Epidermal melanocyte (primary cell): ENCODE measurements at regions not wholly inside any gene's neighbourhood (a gene's known extent, or its start where the extent isn't known, plus 50 kb on each side); places are given as distances from the start of the nearest gene placed in this dataset.

Experiments used
- DNase-seq: peaks from one replicate; pipeline ENCODE4 v3.0.0; 2011; ENCODE audit warnings: low spot score; ENCODE audit not compliant: insufficient read length

DNA sequence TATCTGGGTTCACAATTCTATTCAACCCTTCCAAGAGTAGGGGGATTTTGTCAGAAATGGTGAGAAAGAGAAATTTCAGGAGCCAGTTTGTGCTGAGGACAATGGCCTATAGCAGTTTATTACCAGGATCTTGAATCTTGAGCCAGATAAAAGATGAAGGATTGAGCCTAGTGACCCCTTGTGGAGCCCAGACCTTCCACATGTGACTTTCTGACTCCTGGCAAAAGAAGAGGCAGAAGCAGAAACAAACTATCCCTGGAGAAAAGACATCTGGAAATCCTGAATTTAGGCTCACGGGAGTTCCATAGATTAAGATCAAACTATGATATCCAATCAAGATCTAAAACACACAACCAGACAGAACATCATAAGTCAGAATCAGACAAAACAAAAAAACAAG is 60.9 kb upstream of the CHRM2 start:
- DNase-seq, result no peak

DNA sequence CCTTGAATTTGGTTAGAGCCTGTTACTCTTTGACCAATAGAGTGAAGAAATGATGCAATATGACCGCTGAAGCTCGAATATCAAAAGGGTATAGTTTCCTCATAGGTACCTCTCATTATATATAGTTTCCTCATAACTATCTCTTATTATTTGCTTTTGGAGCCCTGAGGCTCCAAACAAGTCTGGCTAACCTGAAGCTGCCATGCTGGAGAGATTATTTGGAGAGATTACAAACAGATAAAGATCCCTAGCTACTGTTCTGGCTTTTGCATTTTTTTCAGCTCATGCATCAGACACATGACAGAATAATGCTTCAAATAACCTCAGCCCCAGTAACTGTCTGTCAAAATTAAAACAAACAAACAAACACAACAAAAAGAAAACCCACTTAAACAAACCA is 65.4 kb upstream of the CHRM2 start:
- DNase-seq, result no peak

DNA sequence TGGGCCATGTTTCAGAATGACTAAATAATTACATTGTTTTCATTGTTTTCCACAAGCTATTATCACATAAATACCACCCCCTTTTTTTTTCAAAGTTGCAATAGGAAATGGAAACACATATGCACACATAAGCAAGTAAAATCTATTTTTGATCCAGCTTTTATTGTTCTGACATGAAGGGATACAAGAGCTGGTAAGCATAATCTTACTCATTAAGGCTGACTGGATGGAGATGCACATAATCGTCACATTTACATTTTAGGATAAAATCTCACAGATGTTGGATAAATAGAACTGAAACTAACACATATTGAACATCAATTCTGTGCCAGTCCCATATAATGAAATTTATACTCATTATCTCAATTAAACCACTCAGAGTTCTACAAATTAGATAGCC is 84.5 kb upstream of the CHRM2 start:
- DNase-seq, result no peak

DNA sequence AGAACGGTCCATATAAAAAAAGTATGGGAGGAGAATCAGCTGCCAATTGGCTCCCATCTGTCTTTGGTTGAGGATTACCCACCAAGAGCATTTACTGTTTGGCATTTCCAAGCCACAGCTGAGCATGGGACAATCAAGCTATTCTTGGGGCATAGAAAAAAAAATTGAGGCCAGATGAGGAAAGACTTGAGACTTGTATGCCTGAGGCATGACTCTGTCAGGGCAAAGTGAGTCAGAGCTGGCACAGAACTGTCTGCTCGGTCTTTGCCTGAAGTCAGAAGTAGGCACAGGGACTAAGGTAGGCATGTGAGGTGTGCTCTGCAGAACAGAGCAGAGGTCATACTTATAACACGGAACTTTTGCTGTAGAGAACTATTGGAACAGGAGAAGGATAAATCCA is 126.5 kb upstream of the CHRM2 start:
- DNase-seq, result no peak

DNA sequence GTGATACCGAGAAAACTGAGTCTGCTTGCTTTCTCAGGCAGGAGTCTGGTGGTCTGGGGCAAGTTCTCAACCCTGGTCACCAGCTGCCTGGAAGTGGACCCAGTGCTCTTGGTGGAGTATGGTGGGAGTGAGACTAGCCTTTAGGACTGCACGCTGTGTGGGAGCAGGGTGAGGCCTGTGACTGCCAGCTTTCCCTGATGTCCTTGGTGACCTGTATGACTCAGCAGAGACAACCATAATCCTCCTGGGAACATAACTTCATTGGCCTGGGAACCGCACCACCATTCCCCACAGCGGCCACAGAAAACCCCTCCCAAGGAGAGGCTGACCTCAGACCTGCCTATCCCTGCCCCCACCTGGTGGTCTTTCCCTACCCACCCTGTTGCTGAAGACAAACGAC is 139.5 kb upstream of the CHRM2 start:
- DNase-seq, result no peak

DNA sequence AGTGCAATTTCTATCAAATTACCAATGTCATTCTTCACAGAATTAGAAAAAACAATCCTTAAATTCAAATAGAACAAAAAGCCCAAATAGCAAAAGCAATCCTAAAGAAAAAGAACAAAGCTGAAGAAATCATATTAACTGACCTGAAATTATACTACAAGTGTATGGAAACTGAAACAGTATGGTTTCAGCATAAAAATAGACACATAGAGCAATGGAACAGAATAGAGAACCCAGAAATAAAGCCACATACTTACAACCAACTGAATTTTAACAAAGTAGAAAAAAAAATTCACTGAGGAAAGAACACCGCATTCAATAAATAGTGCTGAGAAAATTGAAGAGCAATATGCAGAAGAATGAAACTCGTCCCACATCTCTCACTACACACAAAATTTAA is 142.0 kb upstream of the CHRM2 start:
- DNase-seq, result no peak

DNA sequence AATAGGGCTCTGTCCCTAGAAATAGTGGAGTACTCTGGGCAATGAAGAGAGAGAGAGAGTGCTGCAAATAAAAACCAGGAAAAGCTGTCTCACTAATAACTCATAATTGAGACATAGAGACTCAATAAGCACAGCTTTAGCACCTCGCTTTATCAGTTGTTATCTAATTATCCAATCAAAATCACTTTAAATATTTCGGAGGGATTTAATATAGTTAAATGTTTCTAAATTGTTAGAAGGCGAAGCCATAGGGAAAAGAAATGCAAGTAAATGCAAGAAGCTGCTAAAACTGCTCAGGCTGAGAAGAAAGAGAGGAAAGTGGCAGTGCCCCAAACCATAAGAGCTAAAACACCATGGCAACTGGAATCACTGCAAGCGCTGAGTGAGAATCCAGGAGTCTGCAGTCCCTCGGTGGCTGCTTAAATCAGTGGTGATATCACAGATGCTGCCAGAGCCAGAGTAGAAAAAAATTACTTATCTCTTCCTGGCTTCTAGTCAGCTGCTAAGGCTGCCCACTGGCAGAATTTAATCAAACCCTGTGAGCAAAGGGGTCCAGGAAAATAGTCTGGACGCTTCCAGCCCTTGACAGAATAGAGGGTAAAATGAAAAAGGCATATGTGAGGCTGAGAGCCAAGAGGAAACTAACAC is 150.4 kb upstream of the CHRM2 start:
- no peak for DNase-seq

DNA sequence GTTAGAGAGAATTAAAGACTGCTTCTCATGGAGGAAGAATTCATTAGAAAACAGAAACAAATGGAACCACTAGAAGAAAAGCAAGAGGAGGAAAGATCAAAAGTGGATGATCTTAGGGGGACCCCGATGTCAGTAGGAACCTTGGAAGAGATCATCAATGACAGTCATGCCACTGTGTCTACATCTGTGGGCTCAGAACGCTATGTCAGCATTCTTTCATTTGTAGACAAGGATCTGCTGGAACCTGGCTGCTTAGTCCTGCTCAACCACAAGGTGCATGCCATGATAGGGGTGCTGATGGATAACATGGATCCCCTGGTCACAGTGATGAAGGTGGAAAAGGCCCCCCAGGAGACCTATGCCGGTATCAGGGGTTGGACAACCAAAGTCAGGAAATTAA is 154.4 kb upstream of the CHRM2 start:
- DNase-seq, result no peak

DNA sequence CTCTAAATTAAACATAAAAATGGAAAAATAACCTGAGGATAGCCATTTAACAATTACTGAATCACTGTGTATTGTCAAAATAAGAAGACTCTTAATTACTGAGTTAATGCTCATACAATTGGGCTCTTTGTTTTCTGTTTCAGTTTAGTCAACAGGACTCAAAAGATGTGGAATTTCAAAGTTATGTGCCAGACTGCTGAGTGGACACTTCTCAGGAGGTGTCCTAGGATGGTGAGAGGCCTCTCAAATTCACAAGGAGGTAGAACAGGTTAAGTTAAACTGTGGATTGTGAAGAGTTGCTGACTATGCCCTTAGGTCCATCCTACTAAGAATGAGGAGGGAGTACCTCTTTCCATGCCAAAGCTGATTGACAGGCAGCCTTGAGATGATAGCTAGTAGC is 157.7 kb upstream of the CHRM2 start:
- no peak for DNase-seq

DNA sequence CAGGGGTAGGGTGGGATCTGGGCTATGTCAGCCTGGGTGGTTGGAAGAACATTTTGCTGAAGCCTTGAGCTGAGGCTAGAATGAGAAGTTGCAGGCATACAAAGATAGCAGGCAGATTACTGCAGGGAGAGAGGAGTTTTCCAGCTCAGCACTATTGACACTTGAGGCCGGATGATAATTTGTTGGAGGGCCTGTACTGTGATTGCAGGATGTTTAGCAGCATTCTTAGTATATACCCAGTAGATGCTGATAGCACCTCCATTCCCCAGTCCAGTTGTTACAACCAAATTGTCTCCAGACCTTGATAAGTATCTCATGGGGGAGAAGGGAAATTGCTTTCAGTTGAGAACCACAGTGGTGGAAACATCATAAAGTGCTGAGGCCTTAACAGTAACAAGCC is 158.6 kb upstream of the CHRM2 start:
- DNase-seq, result no peak

DNA sequence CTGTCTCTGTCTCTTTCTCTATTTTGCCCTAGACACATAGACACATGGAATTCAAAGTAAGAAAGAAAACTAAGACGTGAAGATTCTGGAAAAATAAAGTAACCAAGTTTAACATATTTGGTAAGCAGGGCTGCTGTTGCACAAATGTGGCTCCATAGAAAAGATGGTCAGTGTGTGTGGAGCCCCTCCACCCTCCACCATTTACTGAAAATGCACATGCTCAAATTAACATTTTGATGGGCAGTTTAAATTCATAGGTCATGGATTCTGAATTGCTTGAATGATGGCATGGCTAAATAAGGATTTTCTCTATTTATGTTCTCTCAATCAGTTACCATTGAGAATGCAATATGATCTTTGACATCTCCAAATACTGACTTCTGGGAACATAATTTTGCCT is 165.5 kb upstream of the CHRM2 start:
- DNase-seq, result no peak

DNA sequence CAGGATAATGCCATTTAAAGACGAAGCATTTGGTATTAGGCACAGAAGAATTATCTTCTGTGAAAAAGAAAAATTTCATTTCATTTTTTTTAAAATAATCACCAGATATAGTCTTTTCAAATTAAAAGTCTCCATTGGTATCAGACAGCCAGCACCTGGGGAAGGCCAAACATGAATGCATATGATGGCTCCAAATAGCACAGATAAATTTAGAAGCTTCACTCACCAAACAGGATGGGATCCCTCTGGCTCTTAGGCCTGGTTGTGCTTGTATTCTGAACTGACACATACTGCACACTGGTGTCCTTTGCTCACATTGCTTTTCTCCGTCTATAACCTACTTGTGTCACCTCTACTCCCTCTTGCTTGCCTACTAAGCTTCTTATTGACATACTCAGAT is 169.5 kb upstream of the CHRM2 start:
- DNase-seq, result no peak

DNA sequence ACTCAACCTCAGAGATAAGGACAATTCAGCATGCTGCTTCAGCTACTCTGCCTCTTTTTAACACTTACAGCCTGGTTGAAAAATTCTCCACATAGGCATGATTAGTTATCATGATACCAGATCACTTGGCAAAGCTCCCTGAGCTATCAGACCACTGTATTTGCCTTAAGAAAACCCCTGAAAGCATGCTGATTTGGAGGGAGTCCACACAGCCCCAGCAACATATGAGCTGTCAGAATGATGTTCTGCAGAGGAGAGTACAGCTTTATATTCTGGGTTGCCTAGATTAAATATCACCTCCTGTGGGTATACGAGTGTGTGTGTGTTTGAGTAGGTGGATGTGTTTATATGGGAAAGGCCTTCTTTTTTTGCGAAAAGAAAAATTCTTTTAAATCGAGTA is 170.2 kb upstream of the CHRM2 start:
- no peak for DNase-seq

DNA sequence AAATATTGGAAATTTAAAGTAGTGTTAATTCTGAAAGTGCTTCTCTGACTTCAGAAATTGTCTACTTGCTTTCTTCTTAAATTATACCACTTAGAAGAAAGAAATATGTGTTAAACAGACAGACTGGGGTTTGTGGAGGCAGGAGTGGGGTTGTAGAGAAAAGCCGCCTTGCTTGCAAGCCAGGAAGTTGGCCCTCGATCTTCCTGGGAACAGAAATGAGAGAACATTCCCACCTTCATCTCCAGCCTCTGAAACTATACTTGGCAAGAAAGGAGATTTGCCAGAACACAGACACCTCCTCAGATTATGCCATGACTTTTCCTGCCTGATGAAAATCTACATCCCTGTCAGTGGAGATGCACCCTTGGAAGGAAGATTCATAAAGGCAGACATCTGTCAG is 171.2 kb upstream of the CHRM2 start:
- no peak for DNase-seq

DNA sequence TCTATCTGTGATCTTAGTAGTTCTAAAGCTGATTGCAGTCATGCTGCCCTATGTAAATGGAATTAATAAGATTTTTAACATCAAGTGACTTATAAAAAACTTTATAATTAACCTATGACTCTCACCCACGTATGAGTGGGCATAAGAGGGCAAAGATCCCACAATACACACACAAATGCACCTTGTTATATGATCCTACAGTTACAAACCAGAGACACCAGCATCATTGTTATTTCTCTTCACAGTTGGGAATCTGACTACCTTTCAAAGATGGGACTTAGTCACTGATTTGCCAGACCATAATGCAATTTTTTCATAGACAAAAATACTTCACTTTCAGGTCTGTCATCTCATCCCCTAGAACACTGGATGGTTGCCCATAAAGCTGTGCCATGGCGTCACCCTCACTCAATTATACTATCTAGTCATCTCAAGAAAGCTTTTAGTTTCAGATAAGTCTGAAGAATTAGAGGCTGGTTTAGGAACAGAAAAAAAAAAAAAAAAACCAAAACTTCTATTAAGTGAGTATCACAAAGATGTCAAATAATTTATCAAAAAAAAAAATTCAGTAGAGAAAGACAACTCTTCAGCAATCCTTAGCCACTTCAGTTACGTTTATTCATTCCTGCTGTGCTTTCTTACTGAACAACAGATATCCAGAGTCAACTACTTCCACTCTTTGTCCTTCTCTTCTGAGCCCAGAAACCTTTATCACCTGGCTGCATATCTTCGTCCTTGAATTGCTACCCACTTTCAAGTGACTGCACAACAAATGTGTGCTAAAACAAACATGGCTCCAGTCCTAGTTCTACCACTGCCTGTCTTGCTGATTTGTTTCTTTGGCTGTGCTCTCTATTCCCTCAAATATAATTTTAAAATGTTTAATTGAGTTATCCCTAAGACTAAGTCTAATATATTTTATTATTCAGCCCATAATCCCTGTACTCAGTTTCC is 175.0 kb upstream of the CHRM2 start:
- no peak for DNase-seq

DNA sequence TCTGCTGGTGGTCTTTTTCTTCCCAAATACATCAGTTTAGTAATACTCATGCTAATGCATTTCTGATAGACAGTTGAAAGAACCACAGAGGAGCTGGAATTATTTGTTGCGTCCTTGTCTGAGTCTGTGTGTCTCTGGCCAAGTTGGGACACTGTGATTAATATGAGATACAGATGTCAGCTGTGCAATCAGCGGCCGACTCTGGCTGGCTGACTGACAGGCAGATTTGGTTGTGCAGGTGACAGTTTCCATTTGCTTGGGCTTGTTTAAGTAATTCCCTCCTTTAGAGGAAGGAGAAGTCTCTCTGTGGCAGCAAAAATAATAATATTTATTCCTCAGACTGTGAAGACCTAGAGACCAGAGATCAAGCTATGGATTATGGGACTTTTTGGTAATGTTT is 176.2 kb upstream of the CHRM2 start:
- DNase-seq, result no peak

DNA sequence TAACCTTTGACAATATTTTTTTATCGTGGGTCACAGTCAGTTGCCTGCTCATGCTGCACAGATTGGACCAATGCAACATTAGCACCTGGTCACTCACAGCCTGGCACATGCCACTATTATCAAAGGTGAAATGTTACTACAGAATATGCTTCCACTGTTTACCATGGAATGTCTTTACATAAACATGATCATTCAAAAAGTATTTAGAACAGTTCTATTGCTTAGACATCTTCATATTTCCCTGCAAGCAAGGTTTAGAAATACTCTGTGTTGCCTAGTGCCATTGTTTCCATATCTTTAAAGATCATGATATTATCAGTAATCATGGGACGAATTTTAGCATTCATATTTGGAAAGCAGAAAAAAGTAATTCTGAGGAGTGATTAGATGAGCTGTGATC is 179.9 kb upstream of the CHRM2 start:
- DNase-seq, result no peak

DNA sequence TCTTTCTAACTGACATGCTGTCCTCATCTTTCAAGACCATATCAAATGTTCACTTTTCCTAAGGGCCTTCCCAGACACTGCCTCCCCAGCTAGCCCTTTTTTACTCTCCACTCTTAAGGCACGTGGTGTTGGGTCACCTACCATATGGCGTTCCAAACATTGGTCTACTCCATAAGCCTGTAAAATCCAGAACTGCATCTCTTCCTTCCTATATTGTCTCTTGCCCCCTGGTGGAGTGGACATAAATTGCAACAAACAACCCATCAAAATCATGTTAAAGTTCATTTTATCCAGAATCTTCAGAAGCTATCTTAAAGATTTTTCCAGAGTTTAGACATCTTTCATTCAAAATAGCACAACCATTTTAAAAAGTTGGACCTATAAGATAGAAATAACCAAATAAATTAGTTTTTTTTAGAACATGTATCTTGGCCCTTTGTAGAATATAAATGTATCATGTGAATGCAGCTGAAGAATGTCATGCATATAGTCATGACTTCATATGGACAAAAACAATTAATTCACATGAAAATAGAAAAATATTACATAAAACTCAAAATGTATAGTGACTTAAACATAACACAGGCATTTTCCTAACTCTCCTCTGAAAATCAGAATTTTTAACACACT is 180.6 kb upstream of the CHRM2 start:
- DNase-seq, result no peak

DNA sequence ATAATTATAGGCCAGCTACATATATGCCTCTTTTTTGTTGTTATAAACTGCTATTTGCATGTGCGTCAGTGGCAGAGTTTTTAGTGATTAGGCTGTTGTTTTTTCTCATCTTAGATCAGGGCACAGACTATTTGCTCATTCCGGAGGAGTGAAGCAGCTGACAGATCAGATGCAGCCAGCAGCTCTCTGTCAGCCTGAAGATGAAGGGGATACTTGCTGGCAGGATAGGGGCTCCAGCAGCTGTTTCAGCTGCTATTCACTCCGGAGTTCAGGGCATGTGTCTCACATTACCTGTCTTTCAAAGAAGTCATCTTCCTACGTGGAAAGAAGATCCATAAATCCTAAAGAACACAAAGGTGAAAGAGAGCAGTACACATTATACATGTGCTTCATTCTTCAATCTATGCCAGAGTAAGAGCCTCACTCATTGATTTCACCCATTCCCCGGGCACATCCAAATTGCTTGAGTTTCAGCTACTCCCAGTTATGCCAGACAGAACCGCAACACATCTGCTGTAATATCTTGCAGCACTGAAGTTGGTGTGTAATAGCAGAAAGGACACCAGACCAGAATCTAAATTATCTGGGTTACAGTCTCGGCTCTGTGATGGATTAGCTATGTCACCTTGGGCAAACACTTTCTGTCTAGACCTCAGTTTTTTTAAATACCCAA is 182.8 kb upstream of the CHRM2 start:
- DNase-seq, result no peak

DNA sequence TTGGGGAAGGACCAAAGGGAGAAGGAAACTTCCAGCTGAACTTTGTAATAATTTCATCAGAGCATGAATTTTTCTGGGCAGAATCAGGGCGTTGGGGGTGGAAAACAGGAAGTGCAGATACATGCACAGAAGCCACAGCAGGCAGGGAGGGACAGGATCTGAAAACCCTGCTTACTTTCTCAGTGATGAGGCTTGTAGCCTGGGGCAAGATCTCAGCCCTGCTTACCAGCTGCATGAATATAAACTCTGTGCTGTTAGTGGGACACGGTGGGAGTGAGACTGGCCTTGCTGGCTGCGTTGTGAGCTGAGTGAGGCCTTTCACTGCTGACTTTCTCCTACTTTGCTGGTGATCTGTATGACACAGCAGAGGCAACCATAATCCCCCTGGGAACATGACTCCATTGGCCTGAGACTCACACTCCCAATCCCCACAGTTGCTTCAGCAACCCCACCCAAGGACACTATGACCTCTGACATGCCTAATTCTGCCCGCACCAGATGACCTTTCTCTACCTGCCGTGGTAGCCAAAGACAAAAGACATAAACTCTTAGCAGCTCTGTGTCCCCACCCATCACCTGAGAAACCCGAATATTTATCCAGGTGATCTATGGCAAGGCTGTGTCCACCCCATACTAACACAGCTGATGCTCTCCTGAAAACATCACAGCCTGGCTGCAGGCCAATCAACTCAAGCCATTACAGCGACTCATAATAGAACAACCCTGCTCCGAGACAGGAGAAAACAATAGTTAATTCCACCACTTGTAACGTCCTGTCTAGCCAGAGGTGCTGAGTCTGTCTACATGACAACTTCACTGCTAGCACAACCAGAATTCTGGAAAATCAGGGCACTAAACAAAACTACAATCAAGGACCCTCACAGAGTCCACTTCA is 190.7 kb upstream of the CHRM2 start:
- DNase-seq, result no peak

DNA sequence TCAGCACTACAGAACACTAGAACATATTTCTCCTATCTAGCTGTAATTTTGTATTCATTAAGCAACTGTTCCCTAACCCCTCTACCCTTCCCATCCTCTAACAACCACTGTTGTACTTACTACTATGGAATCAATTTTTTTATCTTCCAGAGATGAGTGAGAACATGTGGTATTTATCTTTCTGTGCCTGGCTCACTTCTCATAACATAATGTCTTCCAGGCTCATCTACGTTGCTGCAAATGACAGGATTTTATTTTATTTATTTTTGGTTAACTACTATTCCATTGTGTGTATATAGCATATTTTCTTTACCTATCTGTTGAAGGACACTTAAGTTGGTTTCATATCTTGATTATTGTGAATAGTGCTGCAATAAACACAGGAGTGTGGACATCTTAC is 200.9 kb upstream of the CHRM2 start:
- DNase-seq, result no peak
